OCI-LY7 (cell line): ENCODE measurements at regions not wholly inside any gene's neighbourhood (a gene's known extent, or its start where the extent isn't known, plus 50 kb on each side); places are given as distances from the start of the nearest gene placed in this dataset.

Experiments used
- BruUV-seq: library from RNA; stranded (reverse); fragments of 400-500 nt; replicated peaks from 2 replicates; lab custom pipeline; 2021; lab: Mats Ljungman, UMichigan
- CTCF ChIA-PET: fragments of 300-600 bp; sonication (Branson Sonifier 250); formaldehyde crosslinking; loops from one replicate; lab custom pipeline; 2022; ENCODE audit warnings: antibody characterized with exemption; ENCODE audit not compliant: unreplicated experiment; lab: Charles Lee
- POLR2A ChIA-PET: fragments of 300-600 bp; sonication (Branson Sonifier 250); formaldehyde crosslinking; loops from one replicate; lab custom pipeline; 2022; ENCODE audit warnings: antibody characterized with exemption; lab: Charles Lee
- DNase-seq: peaks from one replicate; pipeline ENCODE4 v3.0.0-alpha.2; 2015; ENCODE audit warnings: low spot score
- H2AFZ ChIP-seq: fragments of 200-600 bp; sonication (generic), shearing (Covaris generic); 2 replicates; pipeline ENCODE4 v1.6.1; 2014; ENCODE audit warnings: mild to moderate bottlenecking, antibody characterized with exemption, low read length, moderate library complexity
- H3K27ac ChIP-seq: fragments of 200-600 bp; sonication (generic); 2 replicates; pipeline ENCODE4 v1.5.1; 2014; ENCODE audit warnings: mixed run types, low read depth, mild to moderate bottlenecking, moderate library complexity, low read length, inconsistent platforms; ENCODE audit not compliant: poor library complexity, severe bottlenecking
- H3K36me3 ChIP-seq: fragments of 200-600 bp; sonication (generic); 2 replicates; pipeline ENCODE4 v1.6.1; 2014; ENCODE audit warnings: mild to moderate bottlenecking, antibody characterized with exemption, low read length, moderate library complexity, mixed read lengths; ENCODE audit not compliant: insufficient read depth
- H3K4me1 ChIP-seq: fragments of 200-600 bp; sonication (generic); 2 replicates; pipeline ENCODE4 v1.5.1; 2014; ENCODE audit warnings: mild to moderate bottlenecking, low read length; ENCODE audit not compliant: insufficient read depth, poor library complexity, severe bottlenecking
- H3K4me2 ChIP-seq: fragments of 200-600 bp; sonication (generic); 2 replicates; pipeline ENCODE4 v1.6.1; 2014; ENCODE audit warnings: mild to moderate bottlenecking, low read length
- H3K4me3 ChIP-seq: fragments of 200-600 bp; sonication (generic); 2 replicates; pipeline ENCODE4 v1.5.1; 2014; ENCODE audit warnings: mild to moderate bottlenecking, low read depth, low read length; ENCODE audit not compliant: poor library complexity, severe bottlenecking
- H3K79me2 ChIP-seq: fragments of 200-600 bp; sonication (generic); 2 replicates; pipeline ENCODE4 v1.6.1; 2016; ENCODE audit warnings: low read depth, mild to moderate bottlenecking, low read length, moderate library complexity, mixed read lengths; ENCODE audit not compliant: insufficient read depth
- H3K9me2 ChIP-seq: fragments of 200-600 bp; sonication (generic); 2 replicates; pipeline ENCODE4 v1.6.1; 2016; ENCODE audit warnings: mild to moderate bottlenecking, low read length, mixed read lengths; ENCODE audit not compliant: insufficient read depth
- H3K9me3 ChIP-seq: fragments of 200-600 bp; sonication (generic); 2 replicates; pipeline ENCODE4 v1.6.1; 2014; ENCODE audit warnings: mild to moderate bottlenecking, mixed run types, low read length, mixed read lengths
- H4K20me1 ChIP-seq: fragments of 200-600 bp; sonication (generic); 2 replicates; pipeline ENCODE4 v1.6.1; 2014; ENCODE audit warnings: mild to moderate bottlenecking, antibody characterized with exemption, low read length, moderate library complexity, mixed read lengths; ENCODE audit not compliant: insufficient read depth
- EZH2phosphoT487 ChIP-seq: fragments of 200-600 bp; sonication (generic); IDR thresholded peaks from 2 replicates; pipeline ENCODE4 v1.6.1; 2018; ENCODE audit warnings: low read depth, borderline replicate concordance, mild to moderate bottlenecking, mixed run types, antibody characterized with exemption, low read length, moderate library complexity, mixed read lengths
- intact Hi-C: fragments of 100-400 bp; cut with micrococcal nuclease; formaldehyde crosslinking; loops from one replicate; pipeline ENCODE4 v1.10.0; 2022; ENCODE audit not compliant: unreplicated experiment
- TF ChIP-seq, protein P1 (sequence below): fragments of 200-600 bp; sonication (generic); conservative IDR thresholded peaks from 2 replicates; pipeline ENCODE4 v1.5.1; 2014; ENCODE audit warnings: mild to moderate bottlenecking, antibody characterized with exemption, low read length, moderate library complexity, mixed read lengths

- Histone ChIP-seq H3K79me2 (no peaks in the 10 kb centered on the region), H3K4me3 (no peak overlapping the region), H2AFZ (no peak overlapping the region), H3K4me1 (no peaks in the 10 kb centered on the region), H3K9me2 (no peaks in the 10 kb centered on the region), H4K20me1 (no peaks in the 10 kb centered on the region), H3K4me2 (no peak overlapping the region), H3K36me3 (no peaks in the 10 kb centered on the region), H3K9me3 (no peaks in the 10 kb centered on the region), H3K27ac (no peak overlapping the region)
- intact Hi-C loops: no loop called here
- TF ChIP-seq, protein P1, sequence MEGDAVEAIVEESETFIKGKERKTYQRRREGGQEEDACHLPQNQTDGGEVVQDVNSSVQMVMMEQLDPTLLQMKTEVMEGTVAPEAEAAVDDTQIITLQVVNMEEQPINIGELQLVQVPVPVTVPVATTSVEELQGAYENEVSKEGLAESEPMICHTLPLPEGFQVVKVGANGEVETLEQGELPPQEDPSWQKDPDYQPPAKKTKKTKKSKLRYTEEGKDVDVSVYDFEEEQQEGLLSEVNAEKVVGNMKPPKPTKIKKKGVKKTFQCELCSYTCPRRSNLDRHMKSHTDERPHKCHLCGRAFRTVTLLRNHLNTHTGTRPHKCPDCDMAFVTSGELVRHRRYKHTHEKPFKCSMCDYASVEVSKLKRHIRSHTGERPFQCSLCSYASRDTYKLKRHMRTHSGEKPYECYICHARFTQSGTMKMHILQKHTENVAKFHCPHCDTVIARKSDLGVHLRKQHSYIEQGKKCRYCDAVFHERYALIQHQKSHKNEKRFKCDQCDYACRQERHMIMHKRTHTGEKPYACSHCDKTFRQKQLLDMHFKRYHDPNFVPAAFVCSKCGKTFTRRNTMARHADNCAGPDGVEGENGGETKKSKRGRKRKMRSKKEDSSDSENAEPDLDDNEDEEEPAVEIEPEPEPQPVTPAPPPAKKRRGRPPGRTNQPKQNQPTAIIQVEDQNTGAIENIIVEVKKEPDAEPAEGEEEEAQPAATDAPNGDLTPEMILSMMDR: no peak
- TF ChIP-seq EZH2phosphoT487: no peak
- ChIA-PET POLR2A (interaction anchor here (0.5 kb wide), 1 partner anchor 99 kb away, joined by 3 read pairs; no protein-coding TSS in a partner anchor), CTCF (no interaction called here)
- no TSS peak for BruUV-seq
- DNase-seq: no peak
These were observed 162.7 kb upstream of the TBX20 start for GRCh38 chr7:35416568-35416967.

GRCh38 chr7:35415411-35415822 lies 161.5 kb upstream of the TBX20 start:
- Histone ChIP-seq H3K4me2 (no peak overlapping the region), H3K79me2 (no peaks in the 10 kb centered on the region), H3K9me3 (no peaks in the 10 kb centered on the region), H2AFZ (no peak overlapping the region), H3K36me3 (no peaks in the 10 kb centered on the region), H3K4me1 (no peaks in the 10 kb centered on the region), H3K4me3 (no peak overlapping the region), H3K9me2 (no peaks in the 10 kb centered on the region), H3K27ac (no peak overlapping the region), H4K20me1 (no peaks in the 10 kb centered on the region)
- intact Hi-C loops: no loop called here
- BruUV-seq: no TSS peak
- TF ChIP-seq, protein P1: no peak
- TF ChIP-seq EZH2phosphoT487: no peak
- DNase-seq: no peak
- CTCF ChIA-PET: no interaction called here
- POLR2A ChIA-PET: interaction anchor here (0.7 to 1.1 kb wide), 2 partner anchors 11 to 91 kb away, joined by 3 read pairs; no protein-coding TSS in a partner anchor

DNA sequence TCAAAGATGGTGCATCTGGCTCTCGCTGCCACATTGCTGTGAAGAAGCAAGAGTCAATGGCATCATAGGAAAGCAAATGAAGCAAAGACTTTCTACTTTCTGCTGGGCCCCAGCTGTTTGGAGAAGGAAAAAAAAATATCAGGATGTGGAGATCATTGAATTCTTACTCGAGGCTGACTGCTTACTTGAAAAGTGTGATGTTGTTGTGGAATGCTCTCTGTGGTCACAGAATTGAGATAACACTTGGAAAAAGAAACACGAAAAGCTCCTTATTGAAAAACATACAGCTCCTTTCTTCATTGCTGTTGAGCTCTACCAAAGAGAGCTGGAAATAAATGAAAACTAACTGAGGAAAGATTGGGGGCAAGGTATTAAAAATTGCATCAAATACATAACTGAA lies 157.4 kb upstream of the TBX20 start:
- no peak overlapping the region for H2AFZ ChIP-seq
- H3K27ac ChIP-seq: no peak overlapping the region
- no peaks in the 10 kb centered on the region for H3K9me2 ChIP-seq
- H3K4me3 ChIP-seq: no peak overlapping the region
- intact Hi-C loops: no loop called here
- CTCF ChIA-PET: no interaction called here
- no peaks in the 10 kb centered on the region for H3K4me1 ChIP-seq
- H3K4me2 ChIP-seq: no peak overlapping the region
- H3K36me3 ChIP-seq: no peaks in the 10 kb centered on the region
- POLR2A ChIA-PET: interaction anchor here (0.7 to 1.7 kb wide), 2 partner anchors 11 to 14 kb away, joined by 3 to 4 read pairs; no protein-coding TSS in a partner anchor
- no TSS peak for BruUV-seq
- H4K20me1 ChIP-seq: no peaks in the 10 kb centered on the region
- H3K79me2 ChIP-seq: no peaks in the 10 kb centered on the region
- DNase-seq: no peak
- TF ChIP-seq EZH2phosphoT487: no peak
- TF ChIP-seq, protein P1: no peak
- no peaks in the 10 kb centered on the region for H3K9me3 ChIP-seq
